Fibroblast of skin of back (primary cell): ENCODE measurements at regions not wholly inside any gene's neighbourhood (a gene's known extent, or its start where the extent isn't known, plus 50 kb on each side); places are given as distances from the start of the nearest gene placed in this dataset.
A peak's percentile ranks its signal among the peaks of the same experiment; 100 is the strongest.
"Not testable (repeated sequence)": the region's sequence is repeated elsewhere in the genome, so short reads cannot be mapped to it uniquely, and the experiment has no call there.

Experiments used
- DNase-seq: peaks from one replicate; pipeline ENCODE4 v3.0.0-alpha.2; 2013

GRCh38 chr3:193047461-193047860 is 129.8 kb upstream of the MB21D2 start:
- DNase-seq: not testable (repeated sequence)

GRCh38 chr3:193048127-193048526 is 130.5 kb upstream of the MB21D2 start:
- DNase-seq: no peak

GRCh38 chr3:193049935-193050334 is 132.3 kb upstream of the MB21D2 start:
- DNase-seq: no peak

- no peak for DNase-seq
Measured at GRCh38 chr3:193051314-193051713, 133.7 kb upstream of the MB21D2 start.

- DNase-seq: peak; percentile 22
Measured at GRCh38 chr3:193052354-193053045, 134.8 kb upstream of the MB21D2 start.

GRCh38 chr3:193053046-193053435 is 135.4 kb upstream of the MB21D2 start:
- peak; percentile 82 for DNase-seq

GRCh38 chr3:193055352-193055751 is 137.7 kb upstream of the MB21D2 start:
- no peak for DNase-seq

- DNase-seq: no peak
Measured at GRCh38 chr3:193057616-193058015, 140.0 kb upstream of the MB21D2 start.

- DNase-seq: no peak
Measured at GRCh38 chr3:193060748-193061546, 143.3 kb upstream of the MB21D2 start.

GRCh38 chr3:193068365-193068764 is 150.7 kb upstream of the MB21D2 start:
- no peak for DNase-seq

GRCh38 chr3:193069732-193070131 is 152.1 kb upstream of the MB21D2 start:
- DNase-seq: not testable (repeated sequence)

GRCh38 chr3:193078996-193079753 is 161.5 kb upstream of the MB21D2 start:
- no peak for DNase-seq

GRCh38 chr3:193080821-193081365 is 160.1 kb upstream of the PLAAT1 start:
- DNase-seq: peak; percentile 1

GRCh38 chr3:193085655-193086054 is 155.4 kb upstream of the PLAAT1 start:
- no peak for DNase-seq

GRCh38 chr3:193086681-193087080 is 154.3 kb upstream of the PLAAT1 start:
- no peak for DNase-seq

GRCh38 chr3:193087336-193087735 is 153.7 kb upstream of the PLAAT1 start:
- DNase-seq: no peak

- no peak for DNase-seq
Measured at GRCh38 chr3:193095366-193095765, 145.7 kb upstream of the PLAAT1 start.

GRCh38 chr3:193096076-193096475 is 144.9 kb upstream of the PLAAT1 start:
- DNase-seq: no peak

- DNase-seq: no peak
Measured at GRCh38 chr3:193114431-193115340, 126.3 kb upstream of the PLAAT1 start.

GRCh38 chr3:193116871-193117270 is 124.2 kb upstream of the PLAAT1 start:
- DNase-seq: no peak

GRCh38 chr3:193118907-193119306 is 122.1 kb upstream of the PLAAT1 start:
- no peak for DNase-seq

GRCh38 chr3:193119926-193120325 is 121.1 kb upstream of the PLAAT1 start:
- no peak for DNase-seq
